ENCODE measurements at regions not wholly inside any gene's neighbourhood (a gene's known extent, or its start where the extent isn't known, plus 50 kb on each side); places are given as distances from the start of the nearest gene placed in this dataset.

DNA sequence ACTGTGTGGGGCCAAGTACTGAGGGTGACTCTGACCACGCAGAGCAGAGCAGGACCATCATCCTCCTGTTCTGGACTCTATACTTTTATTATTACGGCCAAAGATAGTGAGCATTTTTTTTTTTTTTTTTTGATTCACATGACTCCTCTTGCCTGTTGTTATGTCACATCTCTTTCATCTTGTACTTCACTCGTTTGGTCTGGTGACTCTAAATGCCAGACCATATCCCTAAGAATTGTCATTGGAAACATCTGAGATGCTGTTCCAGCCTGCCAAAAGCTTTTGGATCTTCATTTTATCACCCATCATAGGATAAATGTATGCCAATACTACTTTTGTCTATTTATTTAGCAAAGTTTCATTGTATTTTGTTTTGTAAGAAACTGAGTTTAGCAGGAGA is 168.2 kb upstream of the RAI14 start:
- no peak for DNase-seq

DNA sequence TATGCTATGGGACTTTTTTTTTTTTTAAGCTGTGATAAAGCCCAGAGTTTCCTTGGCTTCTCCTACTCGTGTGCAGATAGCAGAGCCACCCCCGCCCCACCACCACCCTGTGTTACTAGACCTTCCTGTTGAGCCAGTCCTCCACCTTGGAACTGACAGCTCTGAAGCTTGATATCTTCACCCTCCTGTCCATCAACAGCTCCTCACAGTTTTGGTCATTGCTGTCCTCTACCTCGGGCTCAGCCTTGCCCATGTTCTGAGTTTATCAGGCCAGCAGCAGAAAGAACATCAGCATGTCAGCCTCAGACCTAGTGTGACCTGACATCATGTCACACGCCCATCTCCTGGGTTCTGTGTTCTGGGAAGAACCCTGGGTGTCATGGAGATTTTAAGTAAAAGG is 167.1 kb upstream of the RAI14 start:
- DNase-seq = no peak

DNA sequence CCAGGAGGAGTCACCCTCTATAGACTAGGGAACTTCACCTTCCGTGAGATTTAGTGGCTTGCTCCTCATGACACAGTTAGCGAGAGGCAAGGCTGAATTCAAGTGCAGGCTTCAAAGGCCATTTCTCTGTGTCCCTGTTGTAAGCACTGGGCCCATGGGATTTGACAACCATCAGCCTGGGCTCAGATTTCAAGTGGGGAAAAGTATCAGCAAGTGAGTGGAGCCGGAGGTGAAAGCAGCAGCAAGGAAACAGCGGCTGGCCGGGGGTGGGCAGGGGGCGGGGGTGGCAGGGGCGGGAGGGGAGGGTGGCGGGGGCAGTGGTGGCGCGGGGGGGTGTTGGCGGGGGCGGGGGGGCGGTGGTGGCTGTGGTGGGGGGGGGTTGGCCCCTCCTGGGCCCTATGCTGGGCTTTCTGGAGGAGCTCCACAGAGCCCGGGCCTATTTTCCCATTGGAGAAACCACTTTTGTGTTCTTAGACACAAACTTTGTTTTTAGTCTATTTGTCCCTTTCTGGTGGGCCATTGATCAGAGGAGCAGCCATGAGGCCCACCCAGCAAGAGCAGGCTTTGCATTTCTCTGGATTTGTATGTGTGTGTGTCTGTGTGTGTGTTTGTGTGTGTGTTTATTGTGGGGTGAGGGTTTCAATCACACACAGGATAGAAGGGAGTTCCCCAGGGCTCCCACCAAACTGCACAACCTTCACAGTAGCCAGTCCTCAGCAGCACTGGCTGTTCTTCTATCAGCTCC is 165.4 kb upstream of the RAI14 start:
- DNase-seq = no peak

DNA sequence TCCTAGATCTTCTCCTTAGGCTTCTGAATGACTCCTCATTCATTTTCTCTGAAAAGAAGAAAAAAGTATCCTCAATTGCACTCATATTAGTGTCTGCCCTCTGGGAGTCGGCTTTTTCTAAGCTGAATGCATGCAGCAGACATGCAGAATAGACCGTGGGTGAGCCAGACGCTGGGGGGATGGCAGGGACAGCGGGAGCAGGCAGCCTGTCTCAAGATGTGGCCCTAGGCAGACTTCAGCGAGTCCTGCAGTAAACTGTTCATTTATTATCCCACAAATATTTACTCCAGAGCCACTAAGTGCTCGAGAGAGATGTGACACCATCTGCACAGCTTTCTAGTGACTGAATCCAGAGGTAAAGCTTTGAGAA is 164.9 kb upstream of the RAI14 start:
- DNase-seq = no peak

DNA sequence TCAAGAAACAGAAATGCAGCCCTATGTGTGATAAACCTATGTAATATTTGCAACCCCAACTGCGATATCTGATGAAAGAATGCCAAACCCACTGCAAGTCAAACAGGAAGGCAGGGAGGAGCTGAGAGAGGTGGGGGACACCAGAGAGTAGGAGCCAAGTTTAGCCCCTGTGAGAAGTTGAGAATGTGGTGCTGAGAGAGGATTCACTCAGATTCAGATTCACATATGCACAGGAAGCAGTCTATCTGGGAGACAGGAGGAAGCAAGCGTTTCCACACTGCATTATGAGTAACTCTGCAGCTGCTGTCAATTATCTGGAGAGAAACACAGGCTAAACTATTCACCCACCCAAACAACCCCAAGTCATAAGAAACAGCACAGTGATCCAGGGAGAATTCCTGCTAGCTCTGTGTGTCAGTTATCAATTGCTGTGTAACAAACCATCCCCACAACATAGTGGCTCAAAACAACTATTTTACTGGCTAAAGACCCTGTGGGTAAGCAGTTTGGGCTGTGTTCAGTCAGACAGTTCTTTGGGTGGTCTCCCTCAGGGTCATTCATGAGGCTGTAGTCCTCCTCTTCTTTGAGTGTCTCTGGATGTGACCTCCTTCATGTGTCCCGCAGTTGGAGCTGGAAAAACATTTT is 161.9 kb upstream of the RAI14 start:
- no peak for DNase-seq

DNA sequence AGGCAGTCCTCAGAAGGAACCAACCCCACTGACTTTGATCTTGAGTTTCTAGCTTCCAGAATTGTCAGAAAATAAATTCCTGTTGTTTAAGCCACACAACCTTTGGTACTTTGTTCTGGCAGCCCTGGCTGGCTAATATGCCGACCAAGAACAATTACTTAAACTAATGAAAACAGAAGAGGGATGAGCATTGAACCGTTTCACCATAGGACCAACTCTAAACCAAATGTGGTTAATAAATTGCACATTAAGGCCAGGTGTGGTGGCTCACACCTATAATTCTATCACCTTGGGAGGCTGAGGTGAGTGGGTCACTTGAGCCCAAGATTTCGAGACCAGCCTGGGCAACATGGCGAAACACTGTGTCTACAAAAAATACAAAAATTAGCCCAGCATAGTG is 160.9 kb upstream of the RAI14 start:
- DNase-seq = no peak

DNA sequence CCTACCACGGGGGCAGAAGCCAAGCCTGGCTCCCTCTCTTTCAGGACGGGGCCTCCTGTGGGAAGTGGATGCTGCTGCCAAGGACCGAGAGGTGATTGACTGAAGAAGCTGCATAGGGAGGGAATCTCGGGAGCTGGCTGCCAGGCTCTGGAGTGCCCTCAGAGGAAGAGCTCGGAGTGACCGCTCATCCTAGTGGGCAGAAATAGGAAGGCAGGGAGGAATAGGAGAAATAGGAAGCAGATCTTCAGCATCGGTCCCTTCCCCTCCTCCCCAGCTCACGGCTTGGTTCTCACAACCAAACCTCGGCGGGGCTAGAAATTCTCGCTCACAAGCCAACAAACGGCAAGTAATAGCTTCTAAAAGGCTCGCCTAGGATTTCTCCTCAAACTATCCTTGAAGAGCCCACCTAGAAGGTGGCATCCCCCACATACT is 159.9 kb upstream of the RAI14 start:
- no peak for DNase-seq

DNA sequence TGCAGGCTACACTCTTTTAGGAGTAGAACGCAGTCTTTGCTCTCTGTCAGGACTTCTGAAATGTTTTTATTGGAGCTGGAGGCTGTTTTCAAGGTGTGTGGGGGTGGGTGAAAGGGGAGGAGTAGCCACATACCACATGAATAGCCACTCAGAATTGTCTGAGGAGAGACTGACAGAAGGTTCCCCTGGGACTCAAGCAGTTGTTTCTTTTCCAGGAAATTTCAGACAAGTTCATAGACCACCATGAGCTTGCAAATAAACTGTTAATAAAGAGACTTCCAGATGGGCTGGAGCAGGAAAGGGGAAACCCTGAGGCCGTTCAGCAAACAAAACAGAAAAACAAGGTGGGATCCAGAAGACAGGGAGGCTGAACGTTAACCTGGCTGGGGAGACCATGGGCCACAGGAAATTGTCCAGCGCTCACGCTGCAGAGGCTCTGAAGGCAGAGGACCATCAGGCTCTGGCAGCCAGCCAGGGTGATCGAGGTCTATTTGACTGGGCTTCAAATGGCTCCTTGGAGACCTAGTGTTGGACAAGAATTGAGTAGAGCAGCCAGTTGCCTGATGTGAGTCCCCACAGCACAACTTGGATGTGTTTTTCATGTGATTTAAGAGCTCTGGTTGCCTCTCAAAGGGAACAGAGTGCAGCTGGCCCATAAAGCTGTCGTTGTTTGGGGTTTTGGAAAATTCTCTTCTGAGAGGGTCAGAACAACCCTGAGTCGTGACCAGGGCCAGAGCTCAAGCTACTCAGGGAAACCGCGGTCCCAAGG is 159.2 kb upstream of the RAI14 start:
- DNase-seq = no peak

DNA sequence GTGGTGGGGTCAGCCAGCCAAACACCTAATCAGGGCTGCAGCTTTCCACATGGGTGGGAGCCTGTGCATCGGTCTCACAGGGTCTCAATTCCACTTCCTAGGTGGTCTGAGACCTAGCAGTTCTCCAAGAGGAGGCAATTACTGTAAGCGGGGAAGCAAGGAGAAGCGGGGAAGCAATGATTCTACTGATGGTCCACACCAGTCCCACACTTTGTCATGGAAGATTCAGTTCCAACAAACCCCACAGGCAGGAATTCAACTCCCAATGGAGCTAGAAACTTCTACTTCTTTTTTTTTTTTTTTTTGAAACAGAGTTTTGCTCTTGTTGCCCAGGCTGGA is 158.7 kb upstream of the RAI14 start:
- DNase-seq = no peak

DNA sequence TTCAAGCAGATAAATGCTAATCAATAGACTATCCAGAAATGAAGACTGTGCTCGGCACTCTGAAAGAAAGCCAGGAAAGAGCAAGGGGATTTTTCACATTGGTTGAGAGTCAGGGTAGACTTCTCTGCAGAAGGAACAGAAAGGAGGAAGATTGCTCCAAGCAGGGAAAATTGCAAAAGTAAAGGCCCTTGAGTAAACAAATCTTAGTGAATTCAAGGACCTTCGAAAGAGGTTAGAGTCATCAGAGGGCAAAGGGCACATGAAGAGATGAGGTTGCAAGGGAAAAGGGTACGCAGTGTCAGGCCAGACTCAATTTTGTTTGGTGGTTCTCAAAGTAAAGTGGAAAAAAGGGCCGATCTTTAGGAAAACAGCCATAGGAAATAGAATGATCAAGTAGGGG is 157.6 kb upstream of the RAI14 start:
- DNase-seq = no peak

DNA sequence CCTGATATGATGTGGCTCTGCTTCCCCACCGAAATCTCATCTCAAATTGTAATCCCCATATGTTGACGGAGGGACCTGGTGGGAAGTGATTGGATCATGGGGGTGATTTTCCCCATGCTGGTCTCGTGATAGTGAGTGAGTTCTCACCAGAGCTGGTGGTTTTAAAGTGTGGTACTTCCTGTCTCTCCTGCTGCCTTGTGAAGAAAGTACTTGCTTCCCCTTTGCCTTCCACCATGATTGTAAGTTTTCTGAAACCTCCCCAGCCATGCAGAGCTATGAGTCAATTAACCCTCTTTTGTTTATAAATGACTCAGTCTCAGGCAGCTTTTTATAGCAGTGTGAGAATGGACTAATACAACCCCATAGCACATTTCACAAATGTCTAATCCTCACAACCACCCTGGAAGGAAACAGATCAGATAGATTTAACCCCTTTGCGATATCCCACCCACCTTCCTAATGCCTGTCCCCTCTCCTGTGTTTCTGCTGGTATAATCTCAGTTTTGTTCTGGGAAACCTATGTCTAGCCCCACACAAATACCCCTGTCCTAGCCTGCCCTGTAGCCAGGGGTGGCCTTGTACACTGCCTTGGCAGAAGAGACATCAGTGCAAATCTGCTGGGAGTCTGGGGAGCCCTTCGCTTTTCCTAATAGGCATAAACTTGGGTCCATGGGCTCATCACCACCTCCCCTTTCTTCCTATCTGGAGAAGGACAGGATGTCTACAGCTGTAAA is 157.0 kb upstream of the RAI14 start:
- DNase-seq = peak; percentile 31

DNA sequence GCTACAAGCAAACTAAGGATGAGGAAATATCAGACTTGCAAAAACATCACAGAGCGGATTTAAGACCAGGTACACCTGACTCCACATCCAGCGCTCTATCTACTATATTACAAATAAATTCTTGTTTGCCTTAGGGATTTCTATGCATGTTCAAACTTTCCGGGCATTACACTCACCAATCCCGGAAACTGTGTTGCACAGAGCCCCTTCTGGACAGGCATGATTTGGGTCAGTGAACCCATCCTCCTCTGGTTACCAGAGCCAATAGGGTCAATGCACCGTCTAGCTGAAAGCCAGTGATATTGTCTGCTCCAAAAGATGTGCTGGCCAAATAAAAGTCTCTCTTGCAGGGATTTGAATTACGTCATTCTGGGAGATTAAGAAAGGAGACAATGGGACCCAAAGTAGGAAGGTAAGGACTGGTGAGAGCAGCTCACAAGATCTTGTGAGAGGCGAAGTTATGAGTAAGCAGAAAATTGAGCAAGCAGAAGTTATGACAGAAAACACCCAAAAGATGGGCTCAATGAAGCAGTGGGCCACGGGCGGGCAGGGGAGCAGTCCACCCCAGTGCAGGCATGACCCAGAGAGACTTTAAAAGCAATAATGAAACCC is 155.8 kb upstream of the RAI14 start:
- DNase-seq = no peak

DNA sequence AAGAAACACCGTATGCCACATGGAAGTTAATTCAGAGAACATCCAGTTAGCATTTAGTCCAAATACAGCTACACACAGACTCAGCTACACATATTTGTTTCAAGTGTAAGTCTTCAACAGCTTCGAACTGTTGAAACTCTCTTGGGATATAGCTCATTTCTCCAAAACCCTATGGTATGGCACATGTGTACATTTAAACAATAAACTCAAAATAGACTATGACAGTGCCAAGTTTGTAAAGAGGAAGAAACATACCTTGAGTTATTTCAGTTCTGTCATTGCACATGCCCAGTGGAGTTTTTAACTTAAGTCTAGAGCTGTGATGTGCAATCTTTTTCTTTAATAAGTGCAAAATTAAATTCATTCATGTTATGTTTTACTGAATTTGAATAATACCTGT is 155.1 kb upstream of the RAI14 start:
- no peak for DNase-seq

DNA sequence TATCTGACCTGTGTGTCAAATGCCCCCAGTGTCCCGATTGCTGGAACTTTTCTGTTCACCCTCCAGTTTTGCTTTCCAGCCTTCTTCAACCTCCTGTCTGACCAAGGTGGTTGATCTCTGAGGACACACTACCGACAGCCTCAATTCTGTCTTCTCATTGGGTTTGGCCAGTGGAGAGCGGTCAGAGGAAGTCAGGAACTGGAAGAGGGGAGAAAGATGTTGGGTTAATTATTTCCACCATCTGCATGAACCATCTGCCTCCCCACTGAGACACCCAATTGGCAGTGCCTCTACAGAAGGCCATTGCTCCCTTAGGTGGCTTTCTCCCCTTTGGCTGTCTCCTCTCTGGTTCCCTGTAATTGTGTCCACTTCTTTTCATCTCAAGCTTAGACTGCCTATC is 154.3 kb upstream of the RAI14 start:
- DNase-seq = no peak

DNA sequence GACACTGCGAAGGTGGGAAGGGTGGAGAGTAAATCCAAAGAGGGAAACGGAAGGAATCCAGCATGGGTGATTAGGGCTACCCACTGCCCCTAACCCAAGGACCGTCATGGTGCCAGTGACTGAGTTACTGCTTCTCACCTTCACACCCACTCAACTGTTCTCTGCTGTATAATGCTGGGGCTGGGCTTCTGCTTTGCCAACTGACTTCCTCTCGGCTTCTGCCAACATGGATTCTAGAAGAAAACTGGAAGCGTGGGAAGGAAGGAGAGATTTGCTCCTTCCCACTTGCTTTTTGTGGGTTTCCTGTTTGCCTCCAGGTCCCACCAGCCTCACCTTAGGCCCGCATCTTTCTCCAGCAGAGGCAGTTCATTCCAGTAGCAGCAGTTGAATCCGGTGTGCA is 153.5 kb upstream of the RAI14 start:
- no peak for DNase-seq

DNA sequence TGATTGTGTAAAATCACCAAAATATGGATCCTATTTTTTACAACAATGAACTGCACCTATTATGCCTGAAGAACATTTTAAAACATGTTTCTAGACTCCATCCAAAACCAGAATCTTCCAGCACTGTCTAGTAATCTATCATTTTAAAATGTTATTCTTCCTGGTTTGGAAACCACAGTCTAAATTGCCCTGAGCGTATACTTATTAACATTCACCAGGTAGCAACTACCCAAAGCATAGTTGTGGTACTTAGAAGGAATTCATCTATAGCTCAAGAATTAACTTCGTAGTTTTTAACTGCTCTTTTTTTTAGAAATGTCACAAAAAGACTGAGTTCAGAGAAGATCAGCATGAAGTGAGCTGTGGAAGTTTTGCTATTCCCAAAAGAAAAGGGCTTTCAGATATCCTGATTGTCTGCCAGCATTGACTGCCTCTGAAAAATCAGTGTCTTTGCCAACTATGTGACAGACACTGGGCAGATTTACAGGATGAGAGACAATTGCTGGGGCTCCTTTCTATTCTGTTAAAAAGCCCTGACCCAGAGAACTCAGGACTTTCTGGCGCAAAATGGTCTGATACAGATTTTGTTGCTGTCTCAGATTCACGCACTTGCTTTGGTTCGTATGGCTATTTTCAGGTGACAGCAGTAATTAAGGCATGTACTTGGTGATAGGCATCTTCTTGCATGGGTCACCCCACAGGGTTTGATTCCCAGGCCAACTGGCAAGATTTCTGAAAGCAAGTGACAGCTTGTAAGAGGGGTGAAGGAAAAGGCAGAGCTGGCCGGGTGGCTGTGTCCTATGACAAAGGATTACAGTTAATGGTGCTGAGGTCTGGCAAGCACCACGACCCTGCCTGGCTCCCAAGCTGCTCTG is 152.5 kb upstream of the RAI14 start:
- no peak for DNase-seq

DNA sequence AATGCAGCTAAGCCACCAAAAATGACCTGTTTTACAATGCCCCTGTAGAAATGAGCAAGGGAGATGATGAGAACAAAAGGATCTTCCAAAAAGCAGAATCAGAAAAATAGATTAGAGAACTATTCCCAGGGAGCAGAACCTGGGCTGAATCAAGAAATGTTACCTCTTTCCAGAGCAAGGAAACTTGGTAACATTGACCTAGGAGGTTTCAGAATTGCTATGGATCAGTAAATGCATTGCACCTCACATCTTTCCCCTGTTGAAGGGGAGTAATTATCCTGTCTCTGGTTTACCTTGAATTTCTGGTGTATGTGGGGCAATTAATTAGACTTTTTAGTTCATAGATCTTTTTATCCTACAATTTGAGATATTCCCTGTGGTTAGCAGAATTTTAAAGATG is 151.2 kb upstream of the RAI14 start:
- no peak for DNase-seq

DNA sequence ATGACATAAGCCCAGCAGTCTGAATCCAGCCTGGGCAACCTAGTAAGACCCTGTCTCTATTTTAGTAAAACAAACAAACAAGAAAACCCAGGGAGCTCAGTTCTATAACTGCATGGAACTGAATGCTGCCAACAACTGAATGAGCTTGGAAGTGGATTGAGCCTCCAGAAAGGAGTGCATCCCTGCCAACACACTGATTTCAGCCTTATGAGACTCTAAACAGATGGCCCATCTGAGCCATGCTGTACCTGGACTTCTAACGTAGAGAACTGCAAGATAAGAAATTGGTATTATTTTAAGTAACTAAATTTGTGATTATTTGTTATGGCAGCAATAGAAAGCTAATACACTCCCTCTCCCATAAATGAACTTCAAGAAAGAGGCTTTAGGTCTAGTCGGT is 150.4 kb upstream of the RAI14 start:
- DNase-seq = no peak

DNA sequence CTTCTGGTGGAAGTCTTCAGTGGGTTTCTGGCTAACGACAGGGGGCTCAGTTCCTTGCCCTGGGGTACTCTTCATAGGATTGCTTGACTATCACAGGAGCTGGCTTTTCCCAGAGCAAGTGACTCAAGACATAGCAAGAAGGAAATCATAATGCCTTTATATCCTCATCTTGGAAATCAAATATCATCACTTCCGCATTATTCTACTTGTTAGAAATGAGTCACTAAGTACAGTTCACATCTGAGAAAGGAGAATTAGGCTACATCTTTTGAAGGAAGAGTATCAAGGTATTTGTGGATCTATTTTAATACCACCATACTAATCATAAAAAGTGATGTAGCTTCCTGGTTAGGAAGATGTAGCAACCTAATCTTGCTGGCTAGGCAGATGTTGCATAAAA is 148.2 kb upstream of the RAI14 start:
- no peak for DNase-seq

DNA sequence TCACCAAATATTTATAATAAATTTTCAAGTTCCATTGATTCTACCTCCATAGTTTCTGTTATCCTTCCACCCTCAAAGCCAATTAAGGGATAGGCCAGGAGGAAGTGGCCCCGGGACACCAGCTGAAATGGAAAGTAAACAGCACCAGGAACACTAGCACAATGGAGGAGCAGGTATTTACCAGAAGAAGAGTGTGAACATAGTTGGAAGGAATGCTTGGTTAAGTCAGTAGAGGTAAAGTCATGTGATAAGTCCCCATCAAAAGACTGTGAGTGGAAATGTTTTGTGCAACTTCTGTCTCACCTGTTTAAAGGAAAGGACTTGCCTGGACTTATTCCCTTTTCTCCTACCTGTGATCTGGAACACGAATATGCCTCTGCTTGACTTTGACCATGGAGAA is 146.7 kb upstream of the RAI14 start:
- DNase-seq = no peak

DNA sequence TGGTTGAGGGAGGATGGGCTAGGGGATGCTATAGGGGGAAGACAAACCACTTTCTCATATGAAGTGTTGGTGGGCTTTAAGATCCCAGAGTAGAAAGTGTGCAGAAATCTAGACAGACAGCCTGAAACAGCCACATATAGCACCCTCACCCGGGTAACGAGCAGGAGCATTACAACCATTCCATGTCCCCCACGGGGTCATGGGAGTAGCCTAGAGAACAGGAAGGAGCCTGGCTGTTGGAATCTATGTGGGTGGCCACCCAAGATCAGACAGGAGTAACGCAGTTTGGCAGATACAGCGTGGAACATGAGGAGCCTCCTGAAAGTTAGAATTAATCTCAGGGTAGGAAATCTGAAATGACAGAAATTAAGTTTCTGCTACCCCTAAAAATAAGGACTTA is 146.1 kb upstream of the RAI14 start:
- DNase-seq = no peak

DNA sequence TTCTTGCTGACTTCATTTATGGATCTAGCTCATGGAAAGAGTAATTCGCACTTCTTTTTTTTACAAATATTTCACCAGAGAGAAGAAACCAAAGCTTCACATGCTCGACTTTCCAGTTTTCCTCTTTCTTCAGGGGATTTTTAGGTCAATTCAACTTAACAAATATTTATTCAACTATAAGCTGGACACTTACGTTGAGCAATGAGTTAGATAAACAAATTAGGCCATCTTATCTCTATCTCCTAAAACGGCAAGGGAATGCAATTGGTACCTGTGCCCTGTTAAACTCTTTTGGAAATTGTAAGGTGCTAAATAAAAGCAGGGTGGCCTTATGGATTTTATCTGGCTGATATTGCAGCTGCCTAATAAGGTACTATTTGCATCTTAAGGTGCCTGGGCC is 145.1 kb upstream of the RAI14 start:
- no peak for DNase-seq

All from CD4-positive, alpha-beta T cell treated with Interferon gamma for 1 hour (primary cell).